Stomach smooth muscle (tissue), 2 donors: ENCODE measurements at regions not wholly inside any gene's neighbourhood (a gene's known extent, or its start where the extent isn't known, plus 50 kb on each side); places are given as distances from the start of the nearest gene placed in this dataset.

Experiments used
- H3K27ac ChIP-seq: one replicate; pipeline ENCODE4 v1.7.0; 2013; ENCODE audit warnings: mild to moderate bottlenecking, low read length, inconsistent platforms
- H3K27me3 ChIP-seq, 2 donors: one replicate each; pipeline ENCODE4 v1.7.0; 2013; ENCODE audit warnings: low read length in 2 of 2; ENCODE audit not compliant: insufficient read depth in 2 of 2, control insufficient read depth in 1 of 2
- H3K36me3 ChIP-seq, 2 donors: one replicate each; pipeline ENCODE4 v1.7.0; 2013; ENCODE audit warnings: low read length in 2 of 2; ENCODE audit not compliant: control insufficient read depth in 2 of 2, insufficient read depth in 2 of 2
- H3K4me1 ChIP-seq: one replicate; pipeline ENCODE4 v1.7.0; 2013; ENCODE audit warnings: low read length; ENCODE audit not compliant: control insufficient read depth, insufficient read depth
- H3K4me3 ChIP-seq, 2 donors: one replicate each; pipeline ENCODE4 v1.7.0; 2013; ENCODE audit warnings: low read length in 2 of 2
- H3K9ac ChIP-seq, 2 donors: one replicate each; pipeline ENCODE4 v1.7.0; 2013; ENCODE audit warnings: low read length in 2 of 2, mild to moderate bottlenecking in 1 of 2
- H3K9me3 ChIP-seq, 2 donors: one replicate each; pipeline ENCODE4 v1.7.0; 2013; ENCODE audit warnings: low read length in 2 of 2; ENCODE audit not compliant: control insufficient read depth in 2 of 2
- donor health status: healthy.
- donor health status: Pancreatic carcinoma.

- Histone ChIP-seq H3K27ac (no peak overlapping the region), H3K4me3 (no peak overlapping the region), H3K36me3 (no peaks in the 10 kb centered on the region), H3K9me3 (no peaks in the 10 kb centered on the region), H3K27me3 (peaks cover 0 to 3% of the 10 kb centered on the region in 2 donors), H3K4me1 (no peaks in the 10 kb centered on the region), H3K9ac (no peak overlapping the region)
Observed at GRCh38 chr2:236499691-236500578, 69.7 kb upstream of the ACKR3 start.

GRCh38 chr2:236501026-236501425 is 68.6 kb upstream of the ACKR3 start:
- Histone ChIP-seq H3K36me3 (no peaks in the 10 kb centered on the region), H3K9me3 (no peaks in the 10 kb centered on the region), H3K27ac (no peak overlapping the region), H3K4me3 (no peak overlapping the region), H3K9ac (no peak overlapping the region), H3K4me1 (no peaks in the 10 kb centered on the region), H3K27me3 (peaks cover under 1 to 10% of the 10 kb centered on the region in 2 donors)

- Histone ChIP-seq H3K9ac (no peak overlapping the region), H3K4me3 (no peak overlapping the region), H3K4me1 (no peaks in the 10 kb centered on the region), H3K27me3 (peaks cover 6 to 12% of the 10 kb centered on the region in 2 donors), H3K36me3 (no peaks in the 10 kb centered on the region), H3K9me3 (no peaks in the 10 kb centered on the region), H3K27ac (no peak overlapping the region)
Observed at GRCh38 chr2:236501531-236501930, 68.1 kb upstream of the ACKR3 start.

GRCh38 chr2:236503100-236503499 is 66.5 kb upstream of the ACKR3 start:
- no peaks in the 10 kb centered on the region for H3K9me3 ChIP-seq
- no peak overlapping the region for H3K27ac ChIP-seq
- H3K4me3 ChIP-seq: no peak overlapping the region
- peaks cover 17 to 21% of the 10 kb centered on the region in 2 donors for H3K27me3 ChIP-seq
- H3K9ac ChIP-seq: no peak overlapping the region
- H3K4me1 ChIP-seq: peaks cover 3% of the 10 kb centered on the region
- H3K36me3 ChIP-seq: no peaks in the 10 kb centered on the region

- Histone ChIP-seq H3K9me3 (no peaks in the 10 kb centered on the region), H3K27ac (no peak overlapping the region), H3K4me1 (peaks cover 3% of the 10 kb centered on the region), H3K27me3 (peaks cover 17 to 21% of the 10 kb centered on the region in 2 donors), H3K4me3 (no peak overlapping the region), H3K36me3 (no peaks in the 10 kb centered on the region), H3K9ac (no peak overlapping the region)
Observed at GRCh38 chr2:236503583-236503982, 66.0 kb upstream of the ACKR3 start.

GRCh38 chr2:236505041-236505440 is 64.6 kb upstream of the ACKR3 start:
- Histone ChIP-seq H3K9ac (no peak overlapping the region), H3K9me3 (no peaks in the 10 kb centered on the region), H3K4me1 (peaks cover 3% of the 10 kb centered on the region), H3K27me3 (peaks cover 17 to 18% of the 10 kb centered on the region in 2 donors), H3K4me3 (no peak overlapping the region), H3K36me3 (no peaks in the 10 kb centered on the region), H3K27ac (no peak overlapping the region)

GRCh38 chr2:236505648-236506047 is 64.0 kb upstream of the ACKR3 start:
- Histone ChIP-seq H3K4me1 (peaks cover 3% of the 10 kb centered on the region), H3K9me3 (no peaks in the 10 kb centered on the region), H3K36me3 (no peaks in the 10 kb centered on the region), H3K27ac (no peak overlapping the region), H3K4me3 (no peak overlapping the region), H3K27me3 (peaks cover 17 to 18% of the 10 kb centered on the region in 2 donors), H3K9ac (no peak overlapping the region)

GRCh38 chr2:236507393-236508085 is 62.1 kb upstream of the ACKR3 start:
- H3K4me3 ChIP-seq: peak overlapping the region in 1 of 2 donors; percentile 67
- no peaks in the 10 kb centered on the region for H3K36me3 ChIP-seq
- H3K9me3 ChIP-seq: no peaks in the 10 kb centered on the region
- H3K9ac ChIP-seq: no peak overlapping the region
- peaks cover 17 to 18% of the 10 kb centered on the region in 2 donors for H3K27me3 ChIP-seq
- no peak overlapping the region for H3K27ac ChIP-seq
- H3K4me1 ChIP-seq: peaks cover 3% of the 10 kb centered on the region

- Histone ChIP-seq H3K27ac (no peak overlapping the region), H3K9me3 (no peaks in the 10 kb centered on the region), H3K36me3 (no peaks in the 10 kb centered on the region), H3K4me1 (peaks cover 8% of the 10 kb centered on the region), H3K4me3 (no peak overlapping the region), H3K27me3 (peaks cover 17 to 18% of the 10 kb centered on the region in 2 donors), H3K9ac (no peak overlapping the region)
Observed at GRCh38 chr2:236508466-236508865, 61.2 kb upstream of the ACKR3 start.

GRCh38 chr2:236510034-236510433 is 59.6 kb upstream of the ACKR3 start:
- H3K27me3 ChIP-seq: peaks cover 17 to 18% of the 10 kb centered on the region in 2 donors
- no peaks in the 10 kb centered on the region for H3K9me3 ChIP-seq
- H3K36me3 ChIP-seq: no peaks in the 10 kb centered on the region
- no peak overlapping the region for H3K9ac ChIP-seq
- peaks cover 8% of the 10 kb centered on the region for H3K4me1 ChIP-seq
- H3K27ac ChIP-seq: no peak overlapping the region
- H3K4me3 ChIP-seq: no peak overlapping the region

GRCh38 chr2:236511266-236511665 is 58.4 kb upstream of the ACKR3 start:
- Histone ChIP-seq H3K36me3 (no peaks in the 10 kb centered on the region), H3K4me1 (peaks cover 8% of the 10 kb centered on the region), H3K27ac (no peak overlapping the region), H3K9ac (no peak overlapping the region), H3K27me3 (peaks cover 10 to 14% of the 10 kb centered on the region in 2 donors), H3K9me3 (no peaks in the 10 kb centered on the region), H3K4me3 (no peak overlapping the region)
